HG02884 (cell line): ENCODE measurements at regions not wholly inside any gene's neighbourhood (a gene's known extent, or its start where the extent isn't known, plus 50 kb on each side); places are given as distances from the start of the nearest gene placed in this dataset.
A peak's percentile ranks its signal among the peaks of the same experiment; 100 is the strongest.
"Not testable (repeated sequence)": the region's sequence is repeated elsewhere in the genome, so short reads cannot be mapped to it uniquely, and the experiment has no call there.

Experiments
- ATAC-seq: cut with Tn5 transposase; IDR thresholded peaks from one replicate; pipeline ENCODE4 v1.9.1; 2021; ENCODE audit warnings: mild to moderate bottlenecking, moderate library complexity; ENCODE audit not compliant: unreplicated experiment

DNA sequence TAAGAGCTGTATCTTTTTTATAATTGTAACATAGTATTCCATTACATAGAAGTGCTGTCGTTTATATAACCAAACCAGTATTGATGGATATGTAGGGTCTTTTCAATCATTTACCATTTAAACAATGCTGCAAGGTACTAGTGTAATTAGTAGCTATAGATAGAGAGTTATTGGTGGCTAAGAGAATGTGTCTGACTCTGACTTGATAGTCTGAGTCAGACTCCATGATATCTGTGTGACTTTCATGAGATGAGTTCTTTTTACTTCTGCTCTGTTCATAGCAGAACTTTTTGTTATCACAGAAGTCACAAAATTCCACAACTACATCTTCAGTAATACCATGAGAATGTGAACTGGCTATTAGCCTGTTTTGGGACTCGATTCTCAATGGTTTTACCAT, 150.6 kb downstream of the FHIP1A start:
- ATAC-seq: no peak

DNA sequence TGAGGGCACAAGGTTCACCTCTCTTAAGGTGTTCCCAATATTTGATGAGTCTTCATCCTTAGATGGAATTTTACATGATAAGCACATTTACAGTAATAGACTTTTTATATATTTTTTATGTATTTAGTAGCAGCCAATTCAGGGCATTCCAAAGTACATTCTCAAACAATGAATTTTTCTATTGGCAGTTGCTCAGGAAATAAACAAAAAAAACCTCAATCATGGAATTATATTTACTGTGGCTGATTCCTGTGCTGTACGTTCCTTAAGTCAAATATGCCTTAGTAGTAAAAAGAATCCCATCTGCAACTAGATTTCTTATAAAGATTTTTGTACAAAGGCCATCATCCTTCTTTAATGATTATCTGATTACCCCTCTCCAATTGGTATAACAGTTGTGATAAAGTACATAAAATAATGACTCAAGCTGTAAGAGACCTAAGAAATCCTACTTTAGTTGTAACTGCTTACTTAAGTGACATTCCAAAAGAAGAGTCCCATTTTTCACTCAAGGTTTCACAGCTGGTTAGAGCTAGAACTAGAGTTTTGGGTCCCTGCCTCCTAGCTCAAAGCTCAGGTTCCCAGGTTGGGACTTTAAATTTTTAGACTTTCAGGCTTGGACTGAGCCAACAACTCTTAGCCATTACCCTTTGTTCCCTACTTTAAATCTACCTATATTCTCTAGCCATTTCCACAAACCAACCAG, 152.7 kb downstream of the FHIP1A start:
- ATAC-seq: no peak

DNA sequence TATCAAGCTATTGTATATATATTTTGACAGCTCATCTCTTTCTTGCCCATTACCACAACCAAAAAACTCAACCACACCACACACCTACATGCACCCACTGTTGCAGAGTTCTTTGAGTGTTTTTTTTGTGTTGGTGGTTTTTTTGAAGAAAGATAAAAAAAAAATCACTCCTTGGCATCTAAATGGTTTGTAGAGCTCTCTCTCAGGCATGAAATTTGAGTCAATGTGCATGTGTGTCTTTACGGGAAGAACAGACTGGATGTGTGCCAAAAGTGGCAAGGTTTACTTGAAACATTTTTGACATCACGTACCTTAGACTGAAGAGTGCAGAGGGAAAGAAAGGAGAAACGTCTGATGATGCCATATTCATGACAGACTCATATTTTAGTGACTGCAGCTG, 154.2 kb downstream of the FHIP1A start:
- no peak for ATAC-seq

DNA sequence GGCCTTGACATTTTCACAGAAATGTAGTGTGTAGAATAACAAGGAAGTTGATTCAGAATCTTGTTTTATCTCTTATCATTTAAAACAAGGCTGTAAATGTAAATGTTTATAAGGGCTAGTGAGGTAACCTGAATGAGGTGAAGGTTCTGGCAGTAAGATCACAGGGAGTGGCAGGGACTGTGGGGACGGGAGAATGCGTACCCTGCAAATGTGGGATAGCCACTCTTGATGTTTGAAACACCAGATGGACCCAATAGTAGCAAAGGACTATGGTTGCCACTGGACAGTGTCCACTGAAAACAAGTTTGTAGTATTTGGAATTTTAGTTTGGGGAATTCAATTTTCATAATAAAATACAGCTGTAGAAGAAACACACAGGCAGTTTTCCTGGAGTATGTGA, 155.3 kb downstream of the FHIP1A start:
- no peak for ATAC-seq

DNA sequence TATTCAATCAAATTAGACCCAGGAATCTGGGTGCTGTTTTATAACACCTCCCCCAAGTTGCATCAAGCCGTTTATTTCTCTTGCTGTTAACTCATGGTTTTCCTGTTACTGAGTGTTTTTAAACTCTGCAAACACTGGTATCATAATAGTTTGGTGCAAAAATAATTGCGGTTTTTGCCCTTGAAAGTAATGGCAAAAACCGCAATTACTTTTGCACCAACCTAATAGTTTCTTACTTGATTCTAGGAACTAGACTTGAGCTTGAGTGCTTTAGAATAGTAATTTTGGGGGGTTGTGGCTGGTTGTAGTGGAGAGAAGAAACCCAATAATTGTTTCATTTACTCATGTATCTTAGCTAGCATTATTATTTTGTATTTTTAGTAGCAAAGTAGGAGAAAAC, 156.6 kb downstream of the FHIP1A start:
- ATAC-seq: no peak

DNA sequence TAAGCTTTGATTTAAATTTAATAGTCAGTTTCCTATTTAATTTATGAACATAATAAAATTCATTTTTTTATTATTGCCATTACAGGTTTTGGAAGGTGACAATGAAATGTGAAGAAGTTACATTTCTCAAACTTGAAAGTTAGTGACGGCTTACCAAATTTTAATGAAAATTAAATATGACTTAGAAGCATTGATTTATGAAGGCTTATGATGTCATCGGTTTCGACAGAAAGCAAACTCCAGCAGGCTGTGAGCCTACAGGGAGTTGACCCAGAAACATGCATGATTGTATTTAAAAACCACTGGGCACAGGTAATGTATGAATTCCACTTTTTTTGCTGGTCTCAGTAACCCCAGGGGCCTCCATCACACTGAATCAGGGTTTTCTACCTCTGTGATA, 157.1 kb downstream of the FHIP1A start:
- no peak for ATAC-seq

DNA sequence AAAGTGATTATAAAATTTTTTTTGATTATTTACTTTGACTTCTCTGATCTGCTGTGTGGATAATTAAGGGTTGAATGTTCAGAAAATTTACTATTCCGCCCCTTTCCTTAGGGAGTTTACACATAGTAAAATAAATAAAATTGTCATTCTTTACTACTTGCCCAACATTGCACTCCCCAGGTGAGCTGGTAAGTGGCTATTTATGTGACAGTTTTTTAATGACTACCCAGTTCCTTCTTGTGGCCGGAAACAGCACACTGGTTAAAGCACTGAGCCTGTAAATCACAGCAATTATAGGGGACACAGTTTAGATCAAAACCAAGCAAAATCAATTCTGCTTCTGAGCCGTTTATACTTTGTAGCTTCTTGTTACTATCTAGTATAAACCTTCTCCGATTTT, 158.1 kb downstream of the FHIP1A start:
- peak; percentile 92 for ATAC-seq

DNA sequence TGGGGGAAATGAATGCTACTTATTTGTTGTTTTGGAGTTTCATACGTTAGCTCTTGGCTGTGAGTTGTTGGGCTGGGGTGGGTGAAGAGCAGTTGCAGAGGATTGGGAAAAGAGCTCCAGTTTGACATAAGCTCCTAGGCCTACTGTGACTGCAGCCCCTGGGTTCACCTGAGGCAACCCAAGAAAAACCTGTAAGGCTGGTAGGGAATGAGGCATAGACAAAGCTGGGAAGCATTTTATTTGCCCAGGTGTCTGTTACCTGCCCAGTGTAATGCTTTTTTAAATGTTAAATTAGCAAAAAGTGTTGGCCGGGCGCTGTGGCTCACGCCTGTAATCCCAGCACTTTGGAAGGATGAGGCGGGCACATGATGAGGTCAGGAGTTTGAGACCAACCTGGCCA, 160.0 kb downstream of the FHIP1A start:
- ATAC-seq: no peak

DNA sequence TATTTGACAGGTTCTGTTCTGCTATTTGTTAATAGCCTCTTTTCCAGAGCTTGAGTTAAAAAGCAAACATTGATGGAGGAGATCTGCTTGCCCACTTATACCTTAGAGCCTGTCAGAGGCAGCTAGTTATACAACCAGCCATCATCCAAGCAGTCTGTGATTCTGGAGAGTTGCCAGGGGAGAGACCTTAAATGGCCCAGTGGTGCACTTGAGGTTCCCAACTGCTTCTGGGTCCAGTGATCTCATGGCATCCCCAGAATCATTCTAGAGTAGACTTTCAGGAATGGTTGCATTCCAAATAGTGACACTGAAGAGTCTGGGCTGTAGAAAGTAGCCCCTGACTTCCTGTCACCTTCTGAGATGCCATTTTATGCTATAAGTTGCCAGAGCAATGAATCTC, 160.7 kb downstream of the FHIP1A start:
- no peak for ATAC-seq

DNA sequence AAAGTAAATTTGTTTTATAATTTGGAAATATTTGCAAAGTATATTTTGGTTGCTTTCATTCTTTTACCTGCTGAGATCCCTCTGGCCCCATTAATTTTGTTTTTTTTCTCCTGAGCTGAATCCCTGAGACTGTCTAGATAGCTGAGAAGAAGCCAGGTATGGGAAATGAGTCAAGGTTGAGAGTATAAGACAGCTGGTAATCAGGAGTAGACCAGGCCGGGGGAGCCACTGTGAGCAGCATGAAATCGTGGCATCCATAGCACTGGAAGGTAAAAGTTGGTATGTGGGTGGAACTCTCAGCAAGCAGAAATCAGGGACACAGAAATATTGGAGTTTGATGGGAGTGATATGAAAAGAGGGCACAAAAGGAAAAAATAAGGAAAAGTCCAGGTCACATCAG, 164.5 kb downstream of the FHIP1A start:
- no peak for ATAC-seq

DNA sequence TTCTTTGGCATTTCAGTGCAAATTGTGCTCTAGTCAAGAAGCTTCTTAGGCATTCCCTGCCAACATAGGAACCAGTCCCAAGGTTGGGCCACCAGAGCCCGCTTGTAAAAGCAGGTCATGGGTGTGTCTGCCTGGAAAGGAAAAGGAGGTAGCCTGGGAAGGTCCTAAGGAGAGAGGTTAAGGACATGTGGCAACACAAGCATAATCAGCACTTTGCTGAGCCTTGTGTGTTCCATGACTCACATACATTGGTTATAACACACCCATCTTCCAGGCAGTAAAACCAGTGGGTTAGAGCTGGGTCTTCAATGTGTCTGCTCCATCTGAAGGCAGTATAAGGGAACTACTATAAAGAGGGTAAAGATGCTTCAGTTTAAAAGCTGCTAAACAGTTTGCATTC, 165.0 kb downstream of the FHIP1A start:
- ATAC-seq: no peak

DNA sequence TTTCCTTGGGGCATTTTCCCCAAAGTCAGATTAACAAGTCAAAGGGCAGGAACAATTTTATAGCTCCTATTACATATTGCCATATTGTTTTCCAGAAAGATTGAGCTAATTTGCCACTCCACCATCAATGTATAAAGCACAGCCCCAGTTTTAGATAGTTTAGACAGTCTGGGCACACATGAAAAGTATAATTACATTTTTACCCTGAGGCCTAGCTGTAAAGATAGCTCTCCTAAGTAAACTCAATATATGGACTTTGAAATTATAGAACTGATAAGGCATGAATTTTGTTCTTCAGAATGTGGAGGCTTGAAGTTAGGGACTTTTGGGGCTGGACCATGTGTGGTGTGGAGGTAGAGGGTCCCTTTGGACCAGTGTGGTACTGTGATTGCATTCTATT, 166.0 kb downstream of the FHIP1A start:
- ATAC-seq: no peak

DNA sequence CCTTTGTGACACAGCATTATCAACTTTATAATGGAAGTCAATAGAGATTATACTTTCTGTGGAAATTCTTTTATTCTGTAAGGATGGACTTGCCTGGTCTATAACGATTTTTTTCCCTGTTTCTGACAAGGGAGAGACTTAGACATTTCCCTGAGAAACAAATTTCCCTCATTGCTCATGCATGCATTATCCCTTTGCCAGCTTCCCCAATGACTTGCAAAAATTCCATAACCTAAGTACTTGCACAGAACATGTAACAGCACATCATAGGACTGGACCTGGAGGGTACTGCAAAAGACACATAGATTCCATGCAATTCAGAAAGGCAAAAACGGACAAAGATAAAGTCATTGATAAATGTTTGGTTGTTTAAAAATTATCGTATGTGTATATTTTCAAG, 166.7 kb downstream of the FHIP1A start:
- ATAC-seq: no peak

DNA sequence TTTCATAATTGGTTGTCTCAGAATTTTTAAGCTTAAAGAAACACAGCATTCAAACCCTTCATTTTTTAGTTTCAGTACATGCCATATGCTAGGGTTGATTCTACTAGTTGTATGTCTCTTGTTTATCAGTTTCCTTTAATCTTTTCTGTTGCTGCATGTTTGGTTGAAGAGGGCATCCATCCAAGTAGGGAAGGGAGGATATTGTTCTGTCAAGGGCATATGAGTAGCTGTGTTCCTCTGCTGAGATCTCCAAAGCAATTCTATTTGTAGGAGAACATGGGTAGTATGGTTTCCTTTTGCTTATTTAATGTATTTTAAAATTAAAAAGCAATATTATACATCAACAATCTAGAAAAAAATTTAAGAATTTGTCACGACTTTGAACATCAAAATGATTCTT, 167.7 kb downstream of the FHIP1A start:
- no peak for ATAC-seq

DNA sequence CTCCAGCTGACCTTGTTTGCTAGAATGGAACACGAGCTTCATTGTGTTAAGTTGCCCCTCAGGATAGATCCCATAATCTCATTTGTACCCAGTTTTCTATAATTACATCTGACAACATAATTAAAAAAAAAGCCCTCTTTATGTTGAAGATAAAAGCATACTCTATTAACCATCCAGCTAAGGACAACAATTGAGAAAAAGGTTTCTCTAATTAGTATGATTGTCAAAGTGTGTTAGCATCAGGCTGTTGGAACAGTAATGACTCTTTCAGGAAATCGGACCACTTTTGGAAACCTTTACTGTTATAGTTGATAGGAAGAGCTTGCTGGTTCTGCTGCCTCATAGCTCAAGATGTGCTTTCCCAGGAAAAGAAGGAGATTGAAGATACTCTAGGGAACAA, 172.6 kb downstream of the FHIP1A start:
- no peak for ATAC-seq

DNA sequence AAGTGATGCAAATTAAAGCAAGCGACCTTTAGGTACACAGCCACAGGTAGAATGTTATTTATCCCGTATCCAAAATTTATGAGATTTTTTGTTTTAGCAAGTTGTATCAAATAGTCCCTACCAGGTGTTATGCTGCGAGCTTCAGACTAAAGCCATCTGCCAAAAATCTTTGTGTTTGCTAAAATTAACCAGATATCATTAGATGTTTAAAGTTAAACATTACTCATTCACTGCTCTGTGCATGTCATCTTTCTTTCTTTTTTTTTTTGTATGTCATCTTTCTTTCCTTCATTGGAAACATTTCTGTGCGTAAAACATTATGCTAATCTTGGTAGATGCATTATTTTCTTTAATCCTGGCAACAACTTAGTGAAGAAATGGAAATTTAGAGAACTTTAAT, 173.1 kb downstream of the FHIP1A start:
- no peak for ATAC-seq

DNA sequence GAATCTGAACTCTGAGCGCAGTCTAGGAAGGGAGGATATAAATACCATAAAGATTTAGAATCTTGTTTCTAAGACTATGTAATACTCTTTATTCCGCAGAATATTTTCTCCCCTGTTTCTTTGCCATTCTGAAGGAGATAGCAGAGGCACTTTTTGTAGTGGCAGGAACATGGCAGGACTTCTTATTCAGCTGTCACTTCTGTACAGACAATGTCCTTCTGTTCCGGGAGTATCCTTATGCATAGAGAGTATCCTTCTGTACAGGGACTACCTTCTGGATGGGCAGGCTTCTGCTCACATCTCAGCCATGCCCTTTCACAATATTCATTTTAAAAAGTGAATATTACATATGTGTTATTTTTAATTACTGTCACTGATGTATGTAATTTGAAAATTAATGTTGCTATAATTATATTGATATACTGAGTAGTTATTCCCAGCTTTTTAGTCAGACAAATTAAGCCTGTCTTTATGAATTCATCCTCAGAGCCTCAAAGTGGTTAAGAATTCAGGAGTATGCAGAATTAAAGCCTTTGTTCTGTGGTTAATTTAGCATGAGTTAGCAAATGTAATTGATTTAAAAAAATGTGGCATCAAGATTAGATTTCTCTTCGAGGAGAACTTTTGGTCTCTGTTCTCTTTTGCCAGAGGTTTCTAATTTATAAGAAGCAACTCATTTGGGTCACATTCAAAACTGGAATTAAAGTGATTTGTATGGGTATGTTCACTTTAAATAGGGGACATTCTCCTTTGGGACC, 174.4 kb downstream of the FHIP1A start:
- no peak for ATAC-seq

DNA sequence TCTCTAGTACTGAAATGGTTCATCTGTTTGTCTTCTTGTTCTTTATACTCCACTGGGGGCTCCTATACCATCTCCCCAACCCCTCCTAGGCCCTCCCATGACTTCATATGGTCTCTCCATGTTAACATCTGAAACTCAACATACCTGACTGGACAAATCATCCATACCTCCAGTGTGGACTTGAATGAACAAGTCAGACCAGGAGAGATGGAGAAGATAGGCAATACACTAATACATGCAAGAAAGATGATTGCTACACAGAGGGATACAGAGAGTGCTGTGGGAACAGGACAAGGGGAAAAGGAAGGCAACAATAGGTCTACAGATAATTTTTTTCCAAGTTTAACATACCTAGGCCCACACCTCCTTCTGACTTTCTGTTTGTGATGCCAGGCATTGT, 175.1 kb downstream of the FHIP1A start:
- ATAC-seq: no peak

DNA sequence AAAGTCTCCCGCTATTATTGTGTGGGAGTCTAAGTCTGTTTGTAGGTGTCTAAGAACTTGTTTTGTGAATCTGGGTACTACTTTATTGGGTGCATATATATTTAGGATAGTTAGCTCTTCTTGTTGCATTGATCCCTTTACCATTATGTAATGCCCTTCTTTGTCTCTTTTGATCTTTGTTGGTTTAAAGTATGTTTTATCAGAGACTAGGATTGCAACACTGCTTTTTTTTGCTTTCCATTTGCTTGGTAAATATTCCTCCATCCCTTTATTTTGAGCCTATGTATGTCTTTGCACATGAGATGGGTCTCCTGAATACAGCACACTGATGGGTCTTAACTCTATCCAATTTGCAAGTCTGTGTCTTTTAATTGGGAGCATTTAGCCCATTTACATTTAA, 165.2 kb downstream of the GATB start:
- ATAC-seq: not testable (repeated sequence)

DNA sequence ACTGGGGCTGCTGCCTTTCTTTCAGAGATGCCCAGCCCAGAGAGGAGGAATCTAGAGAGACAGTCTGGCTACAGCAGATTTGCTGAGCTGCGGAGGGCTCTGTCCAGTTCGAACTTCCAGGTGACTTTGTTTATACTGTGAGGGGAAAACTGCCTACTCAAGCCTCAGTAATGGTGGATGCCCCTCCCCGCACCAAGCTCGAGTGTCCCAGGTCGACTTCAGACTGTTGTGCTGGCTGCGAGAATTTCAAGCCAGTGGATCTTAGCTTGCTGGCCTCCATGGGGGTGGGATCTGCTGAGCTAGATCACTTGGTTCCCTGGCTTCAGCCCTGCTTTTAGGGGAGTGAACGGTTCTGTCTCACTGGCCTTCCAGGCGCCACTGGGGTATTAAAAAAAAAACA, 163.1 kb downstream of the GATB start:
- ATAC-seq: not testable (repeated sequence)

DNA sequence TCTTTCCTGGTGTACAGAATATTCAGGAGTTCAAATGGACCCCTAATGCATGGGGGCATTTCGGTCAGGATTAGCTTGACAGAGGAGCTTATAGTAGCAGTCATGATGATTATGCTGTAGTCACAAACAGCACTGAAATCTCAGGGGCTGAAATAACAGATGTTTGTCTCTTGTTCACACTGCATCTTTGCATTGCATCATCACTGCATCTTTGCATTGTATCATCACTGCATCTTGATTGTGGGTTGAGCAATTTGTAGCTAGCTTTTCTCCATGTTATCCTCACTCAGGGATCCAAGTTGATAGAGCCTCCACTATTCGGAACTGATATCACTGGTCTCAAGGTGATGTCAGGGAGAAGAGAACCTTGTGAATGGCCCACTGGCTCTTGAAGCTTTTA, 160.9 kb downstream of the GATB start:
- no peak for ATAC-seq

DNA sequence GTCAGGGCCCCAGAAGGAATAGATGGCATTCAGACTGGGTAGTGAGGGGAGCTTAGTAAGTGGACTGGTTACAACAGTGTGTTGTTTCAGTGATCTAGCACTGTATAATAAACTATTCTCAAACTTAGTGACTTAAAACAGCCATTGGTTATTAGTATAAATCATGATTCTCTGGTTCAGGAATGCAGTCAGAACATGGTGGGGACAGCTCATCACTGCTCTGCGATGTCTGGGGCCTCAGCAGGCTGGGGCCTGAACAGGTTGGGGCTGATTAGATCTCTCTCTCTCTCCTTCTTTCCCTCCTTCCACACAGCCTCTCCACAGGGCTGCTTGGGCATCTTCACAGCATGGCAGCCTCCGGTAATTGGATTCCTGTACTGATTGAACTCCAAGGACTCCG, 160.4 kb downstream of the GATB start:
- ATAC-seq: no peak

DNA sequence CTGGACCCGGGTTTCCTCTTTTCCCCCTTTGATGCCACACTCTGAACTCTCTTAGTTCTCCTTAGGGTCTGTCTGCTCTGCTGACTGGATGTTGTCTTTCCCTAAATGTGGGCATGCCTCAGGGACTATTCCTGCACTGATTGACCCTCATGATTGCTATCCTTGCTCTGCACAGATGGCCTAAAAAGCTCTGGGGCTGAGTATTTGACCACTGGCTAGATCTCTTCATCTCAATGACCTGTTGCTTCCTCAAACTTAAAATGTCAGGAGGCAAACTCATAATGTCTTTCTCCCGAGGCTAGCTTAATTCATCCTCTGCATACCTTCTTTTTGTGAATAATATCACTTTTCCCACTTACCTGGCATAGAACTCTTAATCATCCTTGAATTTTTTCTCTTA, 157.4 kb downstream of the GATB start:
- no peak for ATAC-seq
